GM12801 (cell line): ENCODE measurements at regions not wholly inside any gene's neighbourhood (a gene's known extent, or its start where the extent isn't known, plus 50 kb on each side); places are given as distances from the start of the nearest gene placed in this dataset.

Experiments used
- CTCF ChIP-seq: IDR thresholded peaks from one replicate; pipeline ENCODE4 v1.5.1; 2011; ENCODE audit warnings: control low read depth; ENCODE audit not compliant: insufficient read length; ENCODE audit errors: extremely low read depth

DNA sequence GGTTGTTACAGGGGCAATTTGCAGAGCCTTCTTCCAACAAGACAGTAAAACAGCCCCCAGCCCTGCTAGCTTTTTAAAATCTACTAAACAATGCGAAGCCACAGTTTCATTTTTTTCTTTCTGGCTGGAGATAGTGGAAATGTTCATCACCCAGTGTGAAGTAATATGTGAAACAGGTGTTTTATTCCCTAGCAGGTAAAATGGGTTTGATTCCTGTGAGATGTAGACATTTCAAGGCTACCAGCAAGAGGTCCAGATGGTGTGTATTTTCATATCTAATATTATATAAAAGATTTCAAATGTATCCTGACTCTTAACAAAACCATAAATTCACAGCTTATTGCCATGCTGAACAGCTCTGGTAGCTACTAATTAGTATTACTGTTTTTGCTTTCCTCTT lies 160.3 kb downstream of the SATB1 start:
- no peak for TF ChIP-seq CTCF

- no peak for TF ChIP-seq CTCF
These were observed 160.8 kb downstream of the SATB1 start for GRCh38 chr3:18264361-18264760.

- TF ChIP-seq CTCF, result no peak
These were observed 166.6 kb downstream of the SATB1 start for GRCh38 chr3:18258492-18258891.

GRCh38 chr3:18252578-18252977 lies 172.6 kb downstream of the SATB1 start:
- TF ChIP-seq CTCF, result no peak

DNA sequence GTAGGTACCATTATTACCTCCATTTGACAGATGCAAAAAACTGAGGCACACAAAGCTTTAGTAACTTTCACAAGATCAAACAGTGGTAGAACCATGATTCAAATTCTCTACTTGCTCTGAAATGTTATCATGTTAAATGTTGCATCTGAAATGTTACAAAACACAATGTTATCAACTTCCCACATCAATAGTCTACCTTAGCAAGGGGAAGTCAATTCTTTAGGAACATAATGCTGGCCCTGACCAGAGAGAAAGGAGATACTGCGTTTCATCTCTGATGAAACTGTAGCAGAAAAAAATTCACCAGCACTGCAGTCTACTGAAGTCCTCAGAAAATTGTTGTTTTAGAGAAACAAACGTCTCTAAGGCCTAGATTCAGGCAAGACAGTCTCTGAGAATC lies 174.1 kb downstream of the SATB1 start:
- TF ChIP-seq CTCF, result no peak

DNA sequence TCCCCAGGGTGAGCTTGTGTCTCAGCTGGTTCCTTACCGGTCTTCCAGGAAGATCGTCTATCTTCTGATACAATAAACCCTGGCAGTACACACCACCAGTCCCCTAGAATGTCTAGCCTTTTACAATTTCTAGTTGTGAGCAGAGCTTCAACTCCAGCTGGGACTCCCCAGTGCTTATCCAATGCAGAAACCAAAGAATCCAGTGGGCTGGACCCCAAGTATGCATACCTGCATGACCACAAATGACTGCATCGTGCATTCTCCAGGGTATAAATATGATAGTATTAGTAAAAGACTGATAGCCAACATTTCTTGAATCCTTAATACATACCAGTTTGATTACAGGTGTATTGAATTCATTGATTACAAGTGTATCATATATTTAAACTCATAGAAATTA lies 176.0 kb downstream of the SATB1 start:
- no peak for TF ChIP-seq CTCF

- no peak for TF ChIP-seq CTCF
These were observed 177.3 kb downstream of the SATB1 start for GRCh38 chr3:18247776-18248310.

- no peak for TF ChIP-seq CTCF
These were observed 177.9 kb downstream of the SATB1 start for GRCh38 chr3:18247139-18247695.
